ENCODE measurements at regions not wholly inside any gene's neighbourhood (a gene's known extent, or its start where the extent isn't known, plus 50 kb on each side); places are given as distances from the start of the nearest gene placed in this dataset.

DNA sequence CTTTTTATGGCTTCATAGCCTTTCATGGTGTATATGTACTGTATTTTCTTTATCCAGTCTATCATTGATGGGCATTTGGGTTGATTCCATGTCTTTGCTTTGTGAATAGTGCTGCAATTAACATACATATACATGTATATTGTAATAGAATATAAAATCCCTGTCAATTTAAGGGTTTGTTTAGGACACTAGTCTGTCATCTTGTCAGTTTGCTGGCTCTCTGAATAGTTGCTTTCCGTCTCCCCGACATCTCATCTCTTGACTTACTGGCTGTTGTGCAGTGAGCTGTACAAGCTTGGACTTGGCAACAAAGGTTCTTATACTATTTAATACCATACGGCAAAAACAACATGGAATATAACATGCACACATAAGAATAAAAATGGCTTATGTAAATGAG is 1487.5 kb downstream of the LRRC4C start:
- DNase-seq = no peak
- peaks cover 9% of the 10 kb centered on the region for H3K4me1 Mint-ChIP-seq (ENCODE audit: low read depth, unreplicated experiment)
- H3K27ac Mint-ChIP-seq (ENCODE audit: unreplicated experiment) = no peak overlapping the region
- H3K27me3 Mint-ChIP-seq (ENCODE audit: unreplicated experiment) = no peaks in the 10 kb centered on the region
- no peaks in the 10 kb centered on the region for H3K36me3 Mint-ChIP-seq (ENCODE audit: unreplicated experiment)
- TF ChIP-seq, protein P1, sequence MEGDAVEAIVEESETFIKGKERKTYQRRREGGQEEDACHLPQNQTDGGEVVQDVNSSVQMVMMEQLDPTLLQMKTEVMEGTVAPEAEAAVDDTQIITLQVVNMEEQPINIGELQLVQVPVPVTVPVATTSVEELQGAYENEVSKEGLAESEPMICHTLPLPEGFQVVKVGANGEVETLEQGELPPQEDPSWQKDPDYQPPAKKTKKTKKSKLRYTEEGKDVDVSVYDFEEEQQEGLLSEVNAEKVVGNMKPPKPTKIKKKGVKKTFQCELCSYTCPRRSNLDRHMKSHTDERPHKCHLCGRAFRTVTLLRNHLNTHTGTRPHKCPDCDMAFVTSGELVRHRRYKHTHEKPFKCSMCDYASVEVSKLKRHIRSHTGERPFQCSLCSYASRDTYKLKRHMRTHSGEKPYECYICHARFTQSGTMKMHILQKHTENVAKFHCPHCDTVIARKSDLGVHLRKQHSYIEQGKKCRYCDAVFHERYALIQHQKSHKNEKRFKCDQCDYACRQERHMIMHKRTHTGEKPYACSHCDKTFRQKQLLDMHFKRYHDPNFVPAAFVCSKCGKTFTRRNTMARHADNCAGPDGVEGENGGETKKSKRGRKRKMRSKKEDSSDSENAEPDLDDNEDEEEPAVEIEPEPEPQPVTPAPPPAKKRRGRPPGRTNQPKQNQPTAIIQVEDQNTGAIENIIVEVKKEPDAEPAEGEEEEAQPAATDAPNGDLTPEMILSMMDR (IDR thresholded peaks at IDR 0.05; ENCODE audit: partially characterized antibody, unreplicated experiment) = no peak
- no peak overlapping the region for H3K4me3 Mint-ChIP-seq (ENCODE audit: unreplicated experiment)
- H3K9me3 Mint-ChIP-seq (ENCODE audit: unreplicated experiment) = peaks cover 2% of the 10 kb centered on the region

DNA sequence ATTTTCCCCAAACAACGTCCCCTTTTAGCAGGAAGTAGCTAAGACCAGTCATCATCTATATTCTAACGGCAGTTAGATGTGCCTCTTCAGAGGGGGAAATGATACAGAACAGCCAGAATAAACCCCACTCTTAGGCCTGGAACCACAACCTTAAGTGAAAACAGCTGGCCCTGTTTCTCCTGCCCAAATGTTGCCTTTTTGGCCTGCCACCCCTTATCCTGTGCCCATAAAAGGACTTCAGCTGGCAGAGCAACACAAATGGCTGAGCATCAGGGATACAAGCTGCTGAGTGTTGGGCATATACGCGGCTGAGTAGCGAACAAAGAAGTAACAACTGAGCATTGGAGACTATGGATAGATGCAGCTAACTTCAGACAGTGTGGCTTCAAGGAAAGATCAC is 1491.4 kb downstream of the LRRC4C start:
- no peak for DNase-seq
- no peaks in the 10 kb centered on the region for H3K36me3 Mint-ChIP-seq (ENCODE audit: unreplicated experiment)
- TF ChIP-seq, protein P1 (IDR thresholded peaks at IDR 0.05; ENCODE audit: partially characterized antibody, unreplicated experiment) = no peak
- H3K27me3 Mint-ChIP-seq (ENCODE audit: unreplicated experiment) = no peaks in the 10 kb centered on the region
- H3K27ac Mint-ChIP-seq (ENCODE audit: unreplicated experiment) = no peak overlapping the region
- H3K9me3 Mint-ChIP-seq (ENCODE audit: unreplicated experiment) = peaks cover 2% of the 10 kb centered on the region
- no peak overlapping the region for H3K4me3 Mint-ChIP-seq (ENCODE audit: unreplicated experiment)
- H3K4me1 Mint-ChIP-seq (ENCODE audit: low read depth, unreplicated experiment) = peaks cover 9% of the 10 kb centered on the region

DNA sequence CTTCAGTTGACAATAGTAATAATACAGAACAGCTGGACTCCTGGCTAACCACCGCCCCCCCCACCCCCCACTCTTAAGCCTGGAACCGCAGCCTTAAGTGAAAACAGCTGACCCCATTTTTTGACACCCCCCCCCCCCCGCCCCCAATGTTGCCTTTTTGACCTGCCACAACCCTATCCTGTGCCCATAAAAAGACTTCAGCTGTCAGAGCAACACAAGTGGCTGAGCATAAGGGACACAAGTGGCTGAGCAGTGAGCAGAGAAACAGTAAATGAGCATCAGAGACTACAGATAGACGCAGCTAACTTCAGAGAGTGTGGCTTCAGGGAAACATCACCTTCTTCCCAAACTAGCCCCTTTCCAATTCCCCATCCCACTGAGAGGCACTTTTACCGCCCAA is 1493.8 kb downstream of the LRRC4C start:
- Mint-ChIP-seq H3K27ac (ENCODE audit: unreplicated experiment) (no peak overlapping the region), H3K4me1 (ENCODE audit: low read depth, unreplicated experiment) (peaks cover 9% of the 10 kb centered on the region), H3K27me3 (ENCODE audit: unreplicated experiment) (no peaks in the 10 kb centered on the region), H3K4me3 (ENCODE audit: unreplicated experiment) (no peak overlapping the region), H3K36me3 (ENCODE audit: unreplicated experiment) (no peaks in the 10 kb centered on the region), H3K9me3 (ENCODE audit: unreplicated experiment) (peaks cover 2% of the 10 kb centered on the region)
- no peak for DNase-seq
- TF ChIP-seq, protein P1 (IDR thresholded peaks at IDR 0.05; ENCODE audit: partially characterized antibody, unreplicated experiment) = no peak

DNA sequence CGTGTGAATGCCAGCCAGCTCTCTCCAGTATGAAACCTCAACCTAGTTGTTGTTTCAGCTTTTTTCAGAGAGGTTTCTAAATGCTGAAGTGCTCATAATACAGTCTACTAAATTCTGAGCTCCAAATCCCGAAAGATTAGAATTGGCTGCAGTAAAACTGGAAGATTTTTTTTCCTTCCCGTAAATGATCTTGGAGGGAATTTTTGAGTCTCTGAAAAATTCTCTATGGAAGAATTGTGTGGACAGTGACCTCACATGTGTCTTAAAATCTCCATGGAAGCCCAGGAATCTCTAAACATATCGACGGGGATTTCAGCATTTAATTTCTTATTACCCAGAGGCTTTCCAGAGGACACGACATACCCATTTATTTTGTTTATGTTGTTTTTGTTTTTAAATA is 1499.2 kb downstream of the LRRC4C start:
- H3K4me1 Mint-ChIP-seq (ENCODE audit: low read depth, unreplicated experiment) = no peaks in the 10 kb centered on the region
- TF ChIP-seq, protein P1 (IDR thresholded peaks at IDR 0.05; ENCODE audit: partially characterized antibody, unreplicated experiment) = no peak

DNA sequence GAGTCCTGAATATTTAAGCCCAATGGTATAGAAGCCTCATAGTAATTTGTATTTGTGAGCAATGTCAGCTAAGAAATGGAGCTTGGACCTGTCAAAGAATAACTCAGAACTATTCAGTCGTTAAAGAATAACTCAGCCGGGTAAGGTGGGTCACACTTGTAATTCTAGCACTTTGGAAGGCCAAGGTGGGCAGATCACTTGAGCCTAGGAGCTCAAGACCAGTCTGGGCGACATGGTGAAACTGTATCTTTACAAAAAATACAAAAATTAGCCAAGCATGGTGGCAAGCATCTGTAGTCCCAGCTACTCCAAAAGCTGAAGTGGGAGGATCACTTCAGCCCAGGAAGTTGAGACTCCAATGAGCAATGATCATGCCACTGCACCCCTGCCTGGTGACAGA is 1526.5 kb downstream of the LRRC4C start:
- H3K9me3 Mint-ChIP-seq (ENCODE audit: unreplicated experiment) = peaks cover 4% of the 10 kb centered on the region
- DNase-seq = no peak
- peaks cover 1% of the 10 kb centered on the region for H3K27me3 Mint-ChIP-seq (ENCODE audit: unreplicated experiment)
- peaks cover 18% of the 10 kb centered on the region for H3K36me3 Mint-ChIP-seq (ENCODE audit: unreplicated experiment)
- TF ChIP-seq, protein P1 (IDR thresholded peaks at IDR 0.05; ENCODE audit: partially characterized antibody, unreplicated experiment) = no peak
- H3K27ac Mint-ChIP-seq (ENCODE audit: unreplicated experiment) = no peak overlapping the region
- no peak overlapping the region for H3K4me3 Mint-ChIP-seq (ENCODE audit: unreplicated experiment)
- peaks cover 12% of the 10 kb centered on the region for H3K4me1 Mint-ChIP-seq (ENCODE audit: low read depth, unreplicated experiment)

More for the DNA sequence above, 1499.2 kb downstream of the LRRC4C start:
- Mint-ChIP-seq H3K27ac (ENCODE audit: unreplicated experiment) (no peak overlapping the region), H3K36me3 (ENCODE audit: unreplicated experiment) (no peaks in the 10 kb centered on the region), H3K4me3 (ENCODE audit: unreplicated experiment) (no peak overlapping the region), H3K9me3 (ENCODE audit: unreplicated experiment) (no peaks in the 10 kb centered on the region), H3K27me3 (ENCODE audit: unreplicated experiment) (no peaks in the 10 kb centered on the region)
- DNase-seq = no peak

All from glutamatergic neuron (in vitro differentiated cells).